ENCODE measurements at regions not wholly inside any gene's neighbourhood (a gene's known extent, or its start where the extent isn't known, plus 50 kb on each side); places are given as distances from the start of the nearest gene placed in this dataset.

- no peak overlapping the region for H2AK5ac ChIP-seq (ENCODE audit: low read depth, low read length)
- H3K4me1 ChIP-seq (replicated peaks in 1 of 4; ENCODE audit: control insufficient read depth in 3 of 4, insufficient read depth in 4 of 4, low read length in 3 of 4) = no peaks in the 10 kb centered on the region
- no peak overlapping the region for H3K4me2 ChIP-seq (ENCODE audit: insufficient read depth in 1 of 2, low read depth in 2 of 2, low read length in 2 of 2)
- H2BK12ac ChIP-seq (ENCODE audit: low read depth, low read length) = no peak overlapping the region
- H3K14ac ChIP-seq (ENCODE audit: insufficient read length) = no peak overlapping the region
- no peak overlapping the region for H3K23ac ChIP-seq (ENCODE audit: insufficient read length)
- no peak overlapping the region for H2BK20ac ChIP-seq (ENCODE audit: low read length)
- TF ChIP-seq CBX5 (IDR thresholded peaks at IDR 0.05; ENCODE audit: low read depth, low read length) (no peak), POLR2AphosphoS5 (IDR thresholded peaks at IDR 0.05; ENCODE audit: low read depth, low read length) (no peak)
- no peak for FAIRE-seq
- H3K27ac ChIP-seq (ENCODE audit: low read depth, low read length) = no peak overlapping the region
- H3K18ac ChIP-seq (ENCODE audit: extremely low read depth, low read length) = no peak overlapping the region
- DNase-seq (ENCODE audit: low read depth in 1 of 2, low spot score in 2 of 2) = no peak
- no peak overlapping the region for H4K5ac ChIP-seq (ENCODE audit: insufficient read length, low read depth, low read length)
- WGBS, 2 experiments (ENCODE audit: extremely low coverage in 1 of 2, insufficient coverage in 1 of 2, insufficient read length in 1 of 2, insufficient replicate concordance in 2 of 2, low coverage in 1 of 2, low lambda C conversion rate in 2 of 2, missing lambda C conversion rate in 1 of 2) = 84% methylated on average over 6 of the region's 6 CpGs; no CpG with 5 or more reads in 1 of the 2 experiments
- no peak overlapping the region for H2BK120ac ChIP-seq (replicated peaks; ENCODE audit: low read depth, low read length)
- no peak overlapping the region for H3K9ac ChIP-seq (replicated peaks in 1 of 4; ENCODE audit: extremely low read depth in 1 of 4, low read depth in 3 of 4, low read length in 3 of 4)
- no peaks in the 10 kb centered on the region for H4K20me1 ChIP-seq (replicated peaks in 1 of 2; ENCODE audit: control insufficient read depth in 1 of 2, insufficient read depth in 2 of 2, low read length in 2 of 2)
- POLR2A ChIA-PET (ENCODE audit: partially characterized antibody) = no interaction called here
- H3K79me1 ChIP-seq (ENCODE audit: low read depth, low read length) = no peaks in the 10 kb centered on the region
- H2BK15ac ChIP-seq (ENCODE audit: low read length) = no peak overlapping the region
- no peak overlapping the region for H3K4me3 ChIP-seq (ENCODE audit: extremely low read depth in 1 of 4, insufficient read depth in 2 of 4, low read depth in 3 of 4, low read length in 4 of 4)
- no peaks in the 10 kb centered on the region for H3K23me2 ChIP-seq (ENCODE audit: low read depth, low read length)
- H3K9me3 ChIP-seq (ENCODE audit: insufficient read depth in 2 of 2, low read depth in 1 of 2, low read length in 1 of 2) = no peaks in the 10 kb centered on the region
- no peaks in the 10 kb centered on the region for H3K79me2 ChIP-seq (ENCODE audit: control insufficient read depth in 1 of 2, insufficient read depth in 2 of 2, low read length in 2 of 2)
- no peak overlapping the region for H2BK5ac ChIP-seq (ENCODE audit: low read depth, low read length)
- H4K8ac ChIP-seq (ENCODE audit: extremely low read depth, insufficient read depth, low read length) = no peak overlapping the region
- no peak overlapping the region for H2AFZ ChIP-seq (ENCODE audit: low read length)
- no peak overlapping the region for H3K56ac ChIP-seq (replicated peaks; ENCODE audit: insufficient read length, low read depth, low read length)
- no peaks in the 10 kb centered on the region for H3K36me3 ChIP-seq (ENCODE audit: control insufficient read depth in 2 of 4, insufficient read depth in 4 of 4, low read length in 3 of 4)
- no peaks in the 10 kb centered on the region for H3K27me3 ChIP-seq (replicated peaks in 1 of 4; ENCODE audit: control insufficient read depth in 3 of 4, extremely low read depth in 1 of 4, insufficient read depth in 3 of 4, low read length in 3 of 4)
- no peak overlapping the region for H4K91ac ChIP-seq (replicated peaks; ENCODE audit: insufficient read length, low read length)
- no peak overlapping the region for H3K4ac ChIP-seq (replicated peaks; ENCODE audit: insufficient read length, low read depth, low read length)
- CTCF ChIA-PET (ENCODE audit: partially characterized antibody) = no interaction called here
These were observed 126.3 kb upstream of the ZNF385D start for GRCh38 chr3:21877214-21877754.

All from H1 (cell line).